Activated naive CD4-positive, alpha-beta T cell treated with anti-CD3 and anti-CD28 coated beads, Interleukin-2, amount 50 U/mL, for 24 hours (primary cell): ENCODE measurements at regions not wholly inside any gene's neighbourhood (a gene's known extent, or its start where the extent isn't known, plus 50 kb on each side); places are given as distances from the start of the nearest gene placed in this dataset.

Experiments
- H3K27ac Mint-ChIP-seq: one replicate; pipeline ENCODE4 v1.8.0; 2021; ENCODE audit warnings: mild to moderate bottlenecking, mixed read lengths
- H3K27me3 Mint-ChIP-seq: one replicate; pipeline ENCODE4 v1.8.0; 2021; ENCODE audit warnings: mixed read lengths
- H3K36me3 Mint-ChIP-seq: one replicate; pipeline ENCODE4 v1.8.0; 2021; ENCODE audit warnings: mixed read lengths
- H3K4me1 Mint-ChIP-seq: one replicate; pipeline ENCODE4 v1.8.0; 2021; ENCODE audit warnings: mixed read lengths
- H3K4me3 Mint-ChIP-seq: one replicate; pipeline ENCODE4 v1.8.0; 2021; ENCODE audit warnings: mild to moderate bottlenecking, mixed read lengths
- H3K9me3 Mint-ChIP-seq: one replicate; pipeline ENCODE4 v1.8.0; 2021; ENCODE audit warnings: mixed read lengths

DNA sequence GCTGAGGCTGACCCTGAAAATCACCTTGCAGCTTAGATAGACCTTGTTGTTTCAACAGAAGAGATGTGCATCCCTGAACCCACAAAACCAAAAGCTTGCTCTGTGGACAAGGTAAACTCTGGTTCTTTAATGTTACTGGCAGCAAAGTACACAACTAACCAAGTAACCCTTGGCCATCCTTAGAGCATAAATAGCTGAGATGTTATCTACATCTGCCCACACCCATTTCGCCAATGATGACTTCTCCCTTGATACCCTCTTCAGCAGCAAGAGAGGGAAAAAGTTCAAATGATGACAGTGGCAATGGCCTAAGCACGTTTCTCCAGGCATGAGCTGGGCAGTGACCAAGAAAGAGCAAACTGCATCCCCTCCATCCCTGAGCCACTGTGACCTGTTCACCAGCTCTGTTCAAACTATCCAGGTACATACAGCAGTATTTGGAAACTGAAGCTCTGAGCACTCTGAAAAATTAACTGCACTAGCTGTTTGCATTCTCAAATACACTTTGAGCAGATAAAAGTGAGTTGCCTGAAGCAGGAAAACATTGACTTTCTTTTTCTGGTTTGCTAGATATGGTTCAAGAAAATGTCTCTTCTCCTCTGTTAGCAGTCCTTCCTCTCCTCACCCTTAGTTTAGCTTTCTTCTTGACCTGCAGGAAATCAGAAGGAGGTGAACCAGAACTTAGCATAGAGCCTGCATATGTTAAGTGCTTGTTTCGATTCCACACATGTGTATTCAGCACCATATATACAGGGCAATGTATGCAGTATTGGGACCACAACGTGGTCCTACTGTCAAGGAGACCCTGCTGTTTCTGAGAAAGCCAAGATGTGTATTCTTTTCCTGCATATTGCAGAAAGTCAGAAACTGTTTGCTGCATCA is 231.7 kb downstream of the FOXO1 start:
- peaks cover 73% of the 10 kb centered on the region for H3K4me1 Mint-ChIP-seq

GRCh38 chr13:40438022-40438680 is 228.3 kb downstream of the FOXO1 start:
- Mint-ChIP-seq H3K27ac (peak overlapping the region; percentile 42), H3K4me3 (peak overlapping the region; percentile 78), H3K4me1 (peaks cover 52% of the 10 kb centered on the region), H3K9me3 (no peaks in the 10 kb centered on the region), H3K36me3 (no peaks in the 10 kb centered on the region), H3K27me3 (no peaks in the 10 kb centered on the region)

More for the DNA sequence above, 231.7 kb downstream of the FOXO1 start:
- H3K9me3 Mint-ChIP-seq: no peaks in the 10 kb centered on the region
- peak overlapping the region; percentile 8 for H3K27ac Mint-ChIP-seq
- no peaks in the 10 kb centered on the region for H3K36me3 Mint-ChIP-seq
- no peak overlapping the region for H3K4me3 Mint-ChIP-seq
- H3K27me3 Mint-ChIP-seq: no peaks in the 10 kb centered on the region

DNA sequence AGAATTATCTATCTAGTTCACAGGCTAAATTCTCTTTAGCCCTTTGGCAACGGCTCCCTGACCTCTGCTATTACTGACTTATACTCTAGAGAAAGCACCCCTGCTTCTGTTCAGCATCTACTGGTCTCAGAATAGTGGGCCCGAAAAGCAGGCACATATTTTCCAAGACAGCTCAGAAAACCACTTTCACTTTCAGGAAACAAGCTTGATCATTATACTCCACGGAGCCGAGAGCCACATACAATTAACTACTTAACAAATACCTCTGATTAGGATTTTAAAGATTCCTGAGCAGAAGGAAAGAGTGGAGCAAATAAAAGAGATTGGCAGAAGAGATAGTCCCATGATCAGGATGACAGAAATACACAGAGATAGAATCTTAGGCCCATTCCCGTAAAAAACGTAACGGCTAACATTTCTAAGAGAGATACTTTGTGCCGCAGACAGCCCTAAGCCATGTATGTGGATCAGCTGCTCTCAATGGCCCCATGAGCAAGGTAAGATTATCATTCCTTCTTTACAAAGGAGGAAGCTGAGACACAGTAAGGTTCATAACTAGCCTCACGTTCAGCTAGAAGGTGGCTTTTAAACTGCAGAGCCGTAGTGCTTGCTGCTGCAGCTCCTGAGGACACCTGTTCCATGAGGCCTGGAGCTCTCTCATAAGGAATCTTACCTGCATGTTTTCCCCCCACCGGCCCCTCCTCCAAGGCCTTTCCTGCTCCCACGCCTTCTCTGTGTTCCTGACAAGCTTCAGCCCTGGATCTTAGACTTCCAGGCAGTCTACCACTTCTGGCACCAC is 227.2 kb downstream of the FOXO1 start:
- Mint-ChIP-seq H3K4me1 (peaks cover 43% of the 10 kb centered on the region), H3K4me3 (peak overlapping the region; percentile 78), H3K27ac (peak overlapping the region; percentile 63), H3K36me3 (no peaks in the 10 kb centered on the region), H3K27me3 (no peaks in the 10 kb centered on the region), H3K9me3 (no peaks in the 10 kb centered on the region)

DNA sequence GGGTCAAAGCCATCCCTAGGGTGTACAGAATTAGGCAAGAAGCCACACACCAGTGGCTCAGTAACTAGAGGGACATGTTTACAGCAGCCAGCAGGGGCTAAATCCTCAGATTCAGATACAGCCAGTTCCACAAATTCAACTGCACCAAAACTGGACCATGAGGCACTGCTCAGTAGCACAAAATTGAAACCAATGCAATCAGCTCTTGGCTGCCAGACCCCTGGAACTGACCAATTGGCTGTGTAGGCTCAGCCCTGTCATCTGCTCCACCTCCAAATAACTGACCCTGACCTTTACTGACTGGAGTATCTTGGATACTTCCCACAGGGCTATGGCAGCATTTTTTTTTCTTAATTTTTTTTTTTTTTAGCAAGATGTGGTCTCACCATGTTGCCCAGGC is 226.5 kb downstream of the FOXO1 start:
- Mint-ChIP-seq H3K9me3 (no peaks in the 10 kb centered on the region), H3K27ac (no peak overlapping the region), H3K4me3 (no peak overlapping the region), H3K4me1 (peaks cover 36% of the 10 kb centered on the region), H3K36me3 (no peaks in the 10 kb centered on the region), H3K27me3 (no peaks in the 10 kb centered on the region)

GRCh38 chr13:40440990-40441820 is 225.2 kb downstream of the FOXO1 start:
- H3K9me3 Mint-ChIP-seq: no peaks in the 10 kb centered on the region
- H3K27ac Mint-ChIP-seq: no peak overlapping the region
- H3K36me3 Mint-ChIP-seq: no peaks in the 10 kb centered on the region
- H3K4me3 Mint-ChIP-seq: no peak overlapping the region
- peaks cover 29% of the 10 kb centered on the region for H3K4me1 Mint-ChIP-seq
- no peaks in the 10 kb centered on the region for H3K27me3 Mint-ChIP-seq

DNA sequence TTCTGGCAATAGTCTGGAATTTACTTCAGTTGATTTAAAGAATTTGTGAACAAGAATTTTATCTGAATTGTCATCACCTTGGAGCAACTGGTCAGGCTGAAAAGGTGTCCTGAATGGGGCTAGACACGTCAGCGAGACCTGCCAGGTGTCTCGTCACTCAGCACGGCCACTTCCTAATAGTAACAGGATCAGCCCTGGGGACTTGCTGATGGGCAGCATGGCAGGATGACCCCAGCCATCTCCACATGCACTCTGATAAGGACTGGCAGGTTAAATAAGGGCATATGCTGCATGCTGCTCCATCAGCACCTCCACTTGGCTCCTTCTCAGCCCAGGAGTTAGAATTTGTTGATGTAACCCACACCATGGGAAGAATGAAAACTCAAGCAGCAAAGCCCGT is 224.2 kb downstream of the FOXO1 start:
- no peaks in the 10 kb centered on the region for H3K9me3 Mint-ChIP-seq
- peaks cover 31% of the 10 kb centered on the region for H3K4me1 Mint-ChIP-seq
- no peaks in the 10 kb centered on the region for H3K27me3 Mint-ChIP-seq
- no peak overlapping the region for H3K4me3 Mint-ChIP-seq
- no peaks in the 10 kb centered on the region for H3K36me3 Mint-ChIP-seq
- H3K27ac Mint-ChIP-seq: no peak overlapping the region

DNA sequence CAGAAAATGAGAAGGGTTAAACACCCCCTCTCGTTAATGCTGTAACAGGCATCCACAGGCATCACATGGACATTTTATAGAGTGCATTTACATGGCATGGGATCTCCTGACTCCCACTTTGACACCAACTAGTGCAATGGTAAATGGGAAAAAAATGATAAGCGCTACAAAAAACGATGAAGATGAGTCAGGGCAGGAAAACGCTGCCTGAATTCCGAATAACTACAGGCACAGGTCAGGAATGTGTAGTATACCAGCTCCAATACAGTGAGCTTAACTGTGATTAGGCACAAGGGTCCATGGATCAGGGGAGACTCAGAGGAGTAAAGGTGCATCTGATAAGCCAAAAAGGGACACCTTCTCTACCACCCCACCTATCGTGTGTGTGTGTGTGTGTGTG is 223.6 kb downstream of the FOXO1 start:
- Mint-ChIP-seq H3K36me3 (no peaks in the 10 kb centered on the region), H3K27ac (no peak overlapping the region), H3K27me3 (no peaks in the 10 kb centered on the region), H3K4me1 (peaks cover 25% of the 10 kb centered on the region), H3K4me3 (no peak overlapping the region), H3K9me3 (no peaks in the 10 kb centered on the region)

DNA sequence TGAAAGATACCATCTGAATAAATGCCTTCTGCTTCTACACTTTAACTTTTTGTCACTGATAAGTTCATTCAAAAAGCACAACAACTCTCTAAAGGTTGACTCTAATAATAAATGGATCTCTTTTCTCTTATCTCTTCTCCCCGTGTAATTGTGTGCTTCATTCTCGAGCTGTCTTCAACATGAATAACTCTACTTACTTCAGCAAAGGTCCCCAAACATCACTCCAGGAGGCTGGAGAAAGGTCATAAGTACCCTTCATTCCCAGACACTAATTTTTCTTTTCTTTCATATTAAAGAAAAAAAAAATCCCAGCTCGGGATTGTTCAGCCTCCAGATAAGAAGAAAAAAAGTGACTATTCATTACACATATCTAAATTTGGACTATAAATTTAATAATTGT is 222.2 kb downstream of the FOXO1 start:
- Mint-ChIP-seq H3K27ac (no peak overlapping the region), H3K4me1 (peaks cover 15% of the 10 kb centered on the region), H3K36me3 (no peaks in the 10 kb centered on the region), H3K4me3 (no peak overlapping the region), H3K9me3 (no peaks in the 10 kb centered on the region), H3K27me3 (no peaks in the 10 kb centered on the region)

DNA sequence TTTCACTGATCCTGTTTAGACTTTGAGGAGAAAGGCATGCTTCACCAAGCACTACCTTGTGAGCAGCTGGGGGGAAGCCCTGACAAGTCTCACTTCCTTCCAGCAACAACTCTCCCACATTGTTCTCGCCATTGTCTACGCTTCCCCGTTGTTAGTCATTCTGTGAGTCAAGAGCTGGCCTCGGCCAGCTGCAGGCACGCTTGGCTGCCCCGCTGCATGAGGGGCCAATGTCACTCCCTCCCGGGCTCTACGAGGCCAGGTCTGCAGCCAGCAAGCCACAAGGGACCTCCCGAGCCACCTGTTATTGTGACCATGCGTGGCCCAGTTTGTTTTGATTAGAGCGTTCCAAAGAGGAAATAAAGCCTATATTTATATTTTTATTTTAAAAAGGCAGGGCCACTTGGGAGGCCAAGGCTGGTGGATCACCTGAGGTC is 220.9 kb downstream of the FOXO1 start:
- Mint-ChIP-seq H3K9me3 (peaks cover 5% of the 10 kb centered on the region), H3K27ac (no peak overlapping the region), H3K27me3 (no peaks in the 10 kb centered on the region), H3K4me3 (no peak overlapping the region), H3K36me3 (peaks cover 3% of the 10 kb centered on the region), H3K4me1 (peaks cover 9% of the 10 kb centered on the region)

DNA sequence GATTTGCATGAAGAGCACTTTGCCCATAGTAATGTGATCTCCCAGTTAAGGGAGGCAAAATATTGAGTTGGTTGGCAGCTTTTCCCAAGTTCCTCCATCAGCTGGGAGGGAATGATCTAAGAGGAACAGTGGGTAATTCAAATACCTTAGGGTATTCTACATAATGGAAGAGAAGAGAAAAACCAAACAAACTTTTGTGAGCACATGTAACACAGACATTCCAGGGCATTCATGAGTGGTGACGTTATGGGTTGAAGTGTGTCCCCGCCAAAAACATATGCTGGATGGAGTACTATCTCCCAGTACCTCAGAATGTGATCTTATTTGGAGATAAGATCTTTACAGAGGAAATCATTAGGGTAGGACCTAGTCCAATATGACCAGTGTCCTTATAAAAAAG is 220.1 kb downstream of the FOXO1 start:
- peak overlapping the region; percentile 35 for H3K27ac Mint-ChIP-seq
- peaks cover 3% of the 10 kb centered on the region for H3K36me3 Mint-ChIP-seq
- H3K27me3 Mint-ChIP-seq: no peaks in the 10 kb centered on the region
- peaks cover 9% of the 10 kb centered on the region for H3K4me1 Mint-ChIP-seq
- no peak overlapping the region for H3K4me3 Mint-ChIP-seq
- peaks cover 5% of the 10 kb centered on the region for H3K9me3 Mint-ChIP-seq

DNA sequence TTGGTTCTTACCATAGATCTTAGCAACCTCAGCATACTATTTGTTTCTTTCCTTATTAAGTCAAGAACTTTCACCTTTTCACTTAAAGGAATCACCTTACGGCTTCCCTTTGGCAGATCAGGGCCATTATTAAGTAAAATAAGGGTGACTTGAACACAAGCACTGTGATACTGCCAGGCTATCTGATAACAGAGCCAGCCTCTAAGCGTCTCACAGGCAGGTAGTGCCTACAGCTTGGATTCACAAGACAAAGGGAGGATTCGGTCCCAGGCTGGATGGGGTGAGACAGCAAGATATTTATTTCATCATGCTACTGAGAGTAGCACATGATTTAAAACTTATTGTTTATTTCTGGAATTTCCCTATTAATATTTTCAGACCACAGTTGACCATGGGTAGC is 218.6 kb downstream of the FOXO1 start:
- Mint-ChIP-seq H3K4me1 (peaks cover 15% of the 10 kb centered on the region), H3K9me3 (peaks cover 5% of the 10 kb centered on the region), H3K27ac (no peak overlapping the region), H3K36me3 (peaks cover 3% of the 10 kb centered on the region), H3K4me3 (no peak overlapping the region), H3K27me3 (no peaks in the 10 kb centered on the region)

DNA sequence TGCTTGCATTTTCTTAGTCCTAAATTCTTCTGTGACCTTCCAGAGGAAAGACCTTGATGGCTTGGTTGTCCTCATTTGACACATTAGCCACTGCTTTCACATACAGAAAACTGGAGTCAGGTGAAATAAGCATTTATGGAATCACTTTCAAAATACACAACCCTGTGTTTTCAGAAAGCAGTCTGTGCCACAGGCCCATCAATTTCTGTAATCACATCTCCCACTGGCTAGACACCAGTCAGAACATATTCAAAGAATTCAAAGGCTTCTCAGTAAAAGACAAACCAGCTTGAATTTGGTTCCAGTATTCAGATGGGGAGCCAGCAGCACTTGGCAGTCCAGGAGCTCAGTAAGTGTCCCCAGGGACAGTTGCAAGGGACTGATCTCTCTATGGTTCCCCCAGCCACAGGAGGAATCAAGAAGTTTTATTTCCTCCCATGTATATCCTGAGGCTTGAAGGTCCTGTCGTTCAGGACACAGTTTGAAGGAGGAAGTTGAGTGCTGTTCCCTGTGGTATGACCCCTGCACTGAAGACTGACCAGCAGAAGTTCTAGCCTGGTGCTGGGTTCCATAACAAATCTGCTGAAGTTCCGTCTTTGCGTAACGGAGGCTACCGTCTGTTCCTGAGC is 214.3 kb downstream of the FOXO1 start:
- Mint-ChIP-seq H3K27ac (no peak overlapping the region), H3K9me3 (peaks cover 5% of the 10 kb centered on the region), H3K4me1 (peaks cover 14% of the 10 kb centered on the region), H3K36me3 (peaks cover 3% of the 10 kb centered on the region), H3K4me3 (no peak overlapping the region), H3K27me3 (no peaks in the 10 kb centered on the region)

DNA sequence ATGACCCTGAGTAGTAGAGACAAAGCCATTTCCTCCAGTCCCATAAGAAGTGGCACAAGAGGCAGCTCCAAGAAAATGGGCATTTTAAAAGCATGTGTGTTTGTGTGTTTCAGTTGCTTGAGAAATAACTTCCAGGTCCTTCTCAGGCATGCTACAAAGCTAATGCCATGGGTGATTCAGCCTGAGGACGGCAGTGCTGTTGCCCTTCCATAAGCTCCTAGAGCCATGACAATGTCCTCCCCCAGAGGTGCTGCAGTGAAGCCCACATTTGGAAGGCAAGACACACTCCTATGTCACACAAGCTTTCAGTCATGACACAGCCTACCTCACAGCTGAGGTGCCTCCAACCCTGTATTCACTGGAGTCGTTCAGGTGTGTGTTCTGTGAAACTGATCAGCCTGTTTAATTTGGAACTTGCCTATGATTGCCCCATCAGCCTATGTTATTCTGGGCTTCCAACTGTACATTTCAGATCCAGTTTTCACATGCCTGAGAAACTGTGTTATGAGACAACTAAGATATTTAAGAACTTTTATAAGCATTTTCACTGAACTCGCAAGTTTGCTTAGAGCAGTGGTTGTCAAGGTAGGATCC is 213.6 kb downstream of the FOXO1 start:
- H3K9me3 Mint-ChIP-seq: peaks cover 5% of the 10 kb centered on the region
- H3K4me3 Mint-ChIP-seq: no peak overlapping the region
- no peaks in the 10 kb centered on the region for H3K27me3 Mint-ChIP-seq
- H3K36me3 Mint-ChIP-seq: peaks cover 3% of the 10 kb centered on the region
- H3K27ac Mint-ChIP-seq: no peak overlapping the region
- H3K4me1 Mint-ChIP-seq: peaks cover 14% of the 10 kb centered on the region

GRCh38 chr13:40453351-40454021 is 213.0 kb downstream of the FOXO1 start:
- H3K9me3 Mint-ChIP-seq: peaks cover 5% of the 10 kb centered on the region
- H3K27me3 Mint-ChIP-seq: no peaks in the 10 kb centered on the region
- peaks cover 3% of the 10 kb centered on the region for H3K36me3 Mint-ChIP-seq
- no peak overlapping the region for H3K4me3 Mint-ChIP-seq
- no peak overlapping the region for H3K27ac Mint-ChIP-seq
- peaks cover 15% of the 10 kb centered on the region for H3K4me1 Mint-ChIP-seq
